Mesodermal cell (in vitro differentiated cells): ENCODE measurements at regions not wholly inside any gene's neighbourhood (a gene's known extent, or its start where the extent isn't known, plus 50 kb on each side); places are given as distances from the start of the nearest gene placed in this dataset.

Source experiments
- H3K27ac ChIP-seq: 2 replicates; pipeline ENCODE4 v1.7.0; 2013; ENCODE audit warnings: mild to moderate bottlenecking, low read depth, low read length, moderate library complexity; ENCODE audit not compliant: severe bottlenecking
- H3K36me3 ChIP-seq: 2 replicates; pipeline ENCODE4 v1.7.1; 2013; ENCODE audit warnings: mild to moderate bottlenecking, low read length, moderate library complexity; ENCODE audit not compliant: control insufficient read depth, insufficient read depth
- H3K4me1 ChIP-seq: one replicate; pipeline ENCODE4 v1.7.1; 2013; ENCODE audit warnings: mild to moderate bottlenecking, low read length; ENCODE audit not compliant: insufficient read depth, control insufficient read depth, poor library complexity, severe bottlenecking
- H3K4me3 ChIP-seq: 2 replicates; pipeline ENCODE4 v1.7.0; 2013; ENCODE audit warnings: low read length, control low read depth, mild to moderate bottlenecking; ENCODE audit not compliant: insufficient read depth, poor library complexity, severe bottlenecking; ENCODE audit errors: extremely low read depth
- H3K9me3 ChIP-seq: 2 replicates; pipeline ENCODE4 v1.7.1; 2013; ENCODE audit warnings: mild to moderate bottlenecking, low read length, moderate library complexity; ENCODE audit not compliant: control insufficient read depth
- WGBS, 2 experiments: methylation state at CpG; one replicate each; pipeline ENCODE4 v1.1.5; 2013; ENCODE audit warnings: missing lambda C conversion rate in 2 of 2; ENCODE audit not compliant: insufficient coverage in 2 of 2; 5-methylcytosine and 5-hydroxymethylcytosine counted together

- no peaks in the 10 kb centered on the region for H3K36me3 ChIP-seq
- no peaks in the 10 kb centered on the region for H3K9me3 ChIP-seq
- no peak overlapping the region for H3K27ac ChIP-seq
- H3K4me1 ChIP-seq: peaks cover 3% of the 10 kb centered on the region
- WGBS, 2 experiments: 86 to 100% methylated on average over 1 of the region's 2 CpGs
- no peak overlapping the region for H3K4me3 ChIP-seq
These were observed 548.0 kb downstream of the IRS1 start for GRCh38 chr2:226251661-226252060.

- WGBS, 2 experiments: no CpG with 5 or more reads among the region's 3 CpGs
- Histone ChIP-seq H3K4me1 (no peaks in the 10 kb centered on the region), H3K9me3 (no peaks in the 10 kb centered on the region), H3K36me3 (no peaks in the 10 kb centered on the region), H3K27ac (no peak overlapping the region), H3K4me3 (no peak overlapping the region)
These were observed 552.0 kb downstream of the IRS1 start for GRCh38 chr2:226247289-226248275.

DNA sequence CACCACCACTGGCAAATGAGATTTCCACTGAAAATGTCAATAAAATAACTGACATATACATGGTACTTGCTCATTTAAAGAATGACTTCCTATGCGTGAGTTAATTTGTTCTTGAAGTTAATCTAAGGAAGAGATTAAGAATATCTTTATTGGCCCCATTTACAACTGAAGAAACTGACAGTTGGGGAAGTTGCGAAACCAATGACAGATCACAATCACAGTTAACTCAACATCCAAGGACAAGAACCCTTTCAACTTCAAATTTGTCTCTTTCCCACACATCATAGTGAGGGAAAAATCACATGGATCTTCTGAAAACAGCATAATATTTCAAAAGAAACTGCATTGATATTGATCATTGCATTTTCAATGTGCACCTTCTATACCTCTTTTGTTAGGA lies 565.4 kb downstream of the IRS1 start:
- Histone ChIP-seq H3K9me3 (peaks cover 6% of the 10 kb centered on the region), H3K36me3 (no peaks in the 10 kb centered on the region), H3K4me3 (no peak overlapping the region), H3K4me1 (peaks cover 3% of the 10 kb centered on the region), H3K27ac (no peak overlapping the region)
- WGBS, 2 experiments: 100% methylated on average over 1 of the region's 2 CpGs; no CpG with 5 or more reads in 1 of the 2 experiments

- Histone ChIP-seq H3K4me3 (no peak overlapping the region), H3K36me3 (no peaks in the 10 kb centered on the region), H3K4me1 (peaks cover 3% of the 10 kb centered on the region), H3K9me3 (peaks cover 6% of the 10 kb centered on the region), H3K27ac (no peak overlapping the region)
These were observed 566.2 kb downstream of the IRS1 start for GRCh38 chr2:226233388-226233787.

- 100% methylated on average over 1 of the region's 2 CpGs; no CpG with 5 or more reads in 1 of the 2 experiments for WGBS, 2 experiments
- Histone ChIP-seq H3K9me3 (no peaks in the 10 kb centered on the region), H3K4me3 (no peak overlapping the region), H3K36me3 (no peaks in the 10 kb centered on the region), H3K4me1 (peaks cover 3% of the 10 kb centered on the region), H3K27ac (no peak overlapping the region)
These were observed 571.5 kb downstream of the IRS1 start for GRCh38 chr2:226228080-226228479.

DNA sequence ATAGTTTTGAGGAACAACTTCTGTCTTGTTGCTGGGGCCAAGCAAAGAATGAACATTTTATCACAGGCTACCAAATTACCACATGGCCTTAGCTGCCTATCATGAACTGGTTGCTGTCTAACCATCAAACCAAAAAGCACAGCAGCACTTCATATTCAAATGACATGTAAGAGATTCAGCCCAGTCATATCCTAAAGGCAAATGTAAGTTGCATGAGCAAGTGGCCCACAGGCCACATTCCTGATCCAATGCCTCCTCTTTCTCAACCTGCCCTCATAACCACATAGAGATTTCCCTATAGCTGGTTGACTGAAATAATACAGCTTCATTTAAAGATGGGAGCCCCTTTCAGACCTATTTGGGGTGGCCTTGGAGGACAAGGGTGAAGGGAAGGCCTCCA lies 572.3 kb downstream of the IRS1 start:
- Histone ChIP-seq H3K9me3 (no peaks in the 10 kb centered on the region), H3K27ac (no peak overlapping the region), H3K4me1 (peaks cover 5% of the 10 kb centered on the region), H3K4me3 (no peak overlapping the region), H3K36me3 (no peaks in the 10 kb centered on the region)

DNA sequence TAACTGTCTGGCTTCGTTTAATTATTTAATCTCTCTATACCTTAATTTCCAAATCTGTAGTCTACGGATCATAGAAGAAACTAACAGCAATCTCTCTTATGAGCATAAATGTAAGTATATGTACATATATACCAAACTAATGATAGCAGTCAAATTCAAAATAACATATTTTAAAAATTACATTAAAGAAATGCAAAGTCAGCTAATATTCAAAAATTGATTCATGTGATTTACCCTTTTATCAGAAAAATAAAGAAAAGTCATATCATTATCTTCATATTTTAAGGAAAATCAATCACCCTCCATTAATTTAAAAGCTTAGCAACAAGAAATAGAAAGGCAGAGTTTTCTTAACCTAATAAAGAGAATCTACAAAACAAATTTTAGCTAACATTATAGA lies 575.9 kb downstream of the IRS1 start:
- Histone ChIP-seq H3K9me3 (no peaks in the 10 kb centered on the region), H3K4me1 (peaks cover 5% of the 10 kb centered on the region), H3K36me3 (no peaks in the 10 kb centered on the region), H3K27ac (no peak overlapping the region), H3K4me3 (no peak overlapping the region)
- no CpG with 5 or more reads among the region's 2 CpGs for WGBS, 2 experiments

GRCh38 chr2:226220511-226220910 lies 579.1 kb downstream of the IRS1 start:
- Histone ChIP-seq H3K4me1 (peaks cover 11% of the 10 kb centered on the region), H3K9me3 (peaks cover 4% of the 10 kb centered on the region), H3K4me3 (no peak overlapping the region), H3K27ac (no peak overlapping the region), H3K36me3 (no peaks in the 10 kb centered on the region)
- WGBS, 2 experiments: 87 to 100% methylated on average over 2 to 3 of the region's 3 CpGs

GRCh38 chr2:226217191-226217590 lies 582.4 kb downstream of the IRS1 start:
- no peak overlapping the region for H3K27ac ChIP-seq
- no peak overlapping the region for H3K4me3 ChIP-seq
- peaks cover 4% of the 10 kb centered on the region for H3K9me3 ChIP-seq
- no CpG with 5 or more reads among the region's 1 CpG for WGBS, 2 experiments
- H3K36me3 ChIP-seq: no peaks in the 10 kb centered on the region
- H3K4me1 ChIP-seq: peaks cover 14% of the 10 kb centered on the region

- WGBS, 2 experiments: 89 to 90% methylated on average over 5 to 6 of the region's 6 CpGs
- Histone ChIP-seq H3K27ac (no peak overlapping the region), H3K4me1 (peaks cover 14% of the 10 kb centered on the region), H3K36me3 (no peaks in the 10 kb centered on the region), H3K4me3 (no peak overlapping the region), H3K9me3 (peaks cover 4% of the 10 kb centered on the region)
These were observed 583.0 kb downstream of the IRS1 start for GRCh38 chr2:226216575-226216974.

DNA sequence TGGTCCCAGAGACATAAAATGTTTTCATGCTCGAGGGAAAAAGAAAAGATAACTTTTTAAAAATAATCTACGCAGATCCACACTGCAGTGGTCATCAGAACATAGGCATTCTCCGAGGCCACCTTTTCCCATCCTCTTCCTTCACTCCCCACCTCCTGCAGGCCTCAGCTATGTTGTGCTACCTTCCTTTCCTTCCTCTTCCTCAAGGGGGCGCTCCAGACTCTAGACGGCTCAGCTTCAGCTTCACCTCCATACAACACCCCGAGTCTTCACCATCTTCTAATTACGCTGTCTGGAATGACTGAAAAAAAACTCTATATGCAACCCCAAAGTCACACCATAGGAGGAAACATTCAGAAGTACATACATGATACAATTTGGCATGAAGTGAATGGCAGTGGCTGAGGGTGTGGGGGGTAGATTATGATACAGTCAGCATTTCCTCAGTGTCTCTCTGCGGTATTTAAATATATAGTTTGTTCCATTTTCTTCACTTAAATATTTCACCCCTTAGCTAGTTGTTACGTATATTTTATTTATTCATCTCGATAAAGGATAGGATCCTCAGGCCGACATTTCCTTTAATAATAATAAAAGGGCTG lies 583.6 kb downstream of the IRS1 start:
- WGBS, 2 experiments: 21 to 34% methylated on average over 2 to 4 of the region's 11 CpGs
- no peaks in the 10 kb centered on the region for H3K36me3 ChIP-seq

More for the DNA sequence above, 583.6 kb downstream of the IRS1 start:
- Histone ChIP-seq H3K9me3 (peaks cover 4% of the 10 kb centered on the region), H3K4me3 (no peak overlapping the region), H3K27ac (no peak overlapping the region), H3K4me1 (peaks cover 14% of the 10 kb centered on the region)
